OCI-LY1 (cell line): ENCODE measurements at regions not wholly inside any gene's neighbourhood (a gene's known extent, or its start where the extent isn't known, plus 50 kb on each side); places are given as distances from the start of the nearest gene placed in this dataset.

ENCODE experiments used
- H2AFZ ChIP-seq: fragments of 200-600 bp; sonication (generic), shearing (Covaris generic); 2 replicates; pipeline ENCODE4 v1.6.0; 2014; ENCODE audit warnings: antibody characterized with exemption, mild to moderate bottlenecking, low read length
- H3F3A ChIP-seq: fragments of 200-600 bp; sonication (generic), shearing (Covaris generic); 2 replicates; pipeline ENCODE4 v1.6.0; 2014; ENCODE audit warnings: mild to moderate bottlenecking, antibody characterized with exemption, low read length, moderate library complexity; ENCODE audit not compliant: insufficient read depth
- H3K27ac ChIP-seq: fragments of 200-600 bp; sonication (generic); 2 replicates; pipeline ENCODE4 v1.5.1; 2014; ENCODE audit warnings: low read length, mixed run types, mild to moderate bottlenecking, low read depth; ENCODE audit not compliant: poor library complexity, severe bottlenecking
- H3K27me3 ChIP-seq: fragments of 200-600 bp; sonication (generic); 2 replicates; pipeline ENCODE4 v1.6.0; 2014; ENCODE audit warnings: antibody characterized with exemption, mild to moderate bottlenecking, low read length, moderate library complexity; ENCODE audit not compliant: insufficient read depth
- H3K36me3 ChIP-seq: fragments of 200-600 bp; sonication (generic); 2 replicates; pipeline ENCODE4 v1.6.1; 2014; ENCODE audit warnings: mild to moderate bottlenecking, antibody characterized with exemption, low read length, moderate library complexity, mixed read lengths; ENCODE audit not compliant: insufficient read depth
- H3K4me1 ChIP-seq: fragments of 200-600 bp; sonication (generic); 2 replicates; pipeline ENCODE4 v1.5.1; 2014; ENCODE audit warnings: mild to moderate bottlenecking, low read length, moderate library complexity; ENCODE audit not compliant: insufficient read depth, severe bottlenecking
- H3K4me2 ChIP-seq: fragments of 200-600 bp; sonication (generic), shearing (Covaris generic); 2 replicates; pipeline ENCODE4 v1.6.1; 2014; ENCODE audit warnings: low read length
- H3K4me3 ChIP-seq: fragments of 200-600 bp; sonication (generic); 2 replicates; pipeline ENCODE4 v1.5.1; 2014; ENCODE audit warnings: low read length, low read depth, mild to moderate bottlenecking, mixed read lengths; ENCODE audit not compliant: poor library complexity, severe bottlenecking
- H3K79me2 ChIP-seq: fragments of 200-600 bp; shearing (Covaris generic); 2 replicates; pipeline ENCODE4 v1.6.1; 2016; ENCODE audit warnings: mixed run types, low read length, mixed read lengths; ENCODE audit not compliant: insufficient read depth
- H3K9ac ChIP-seq: fragments of 200-600 bp; sonication (generic), shearing (Covaris generic); 2 replicates; pipeline ENCODE4 v1.6.1; 2014; ENCODE audit warnings: mild to moderate bottlenecking, low read length, mixed read lengths
- H3K9me2 ChIP-seq: fragments of 200-600 bp; sonication (generic), shearing (Covaris generic); 2 replicates; pipeline ENCODE4 v1.6.1; 2014; ENCODE audit warnings: low read depth, mild to moderate bottlenecking, low read length, mixed read lengths
- H3K9me3 ChIP-seq: fragments of 200-600 bp; shearing (Covaris generic); 2 replicates; pipeline ENCODE4 v1.6.1; 2014; ENCODE audit warnings: low read length, mixed read lengths
- H4K20me1 ChIP-seq: fragments of 200-600 bp; sonication (generic), shearing (Covaris generic); 2 replicates; pipeline ENCODE4 v1.6.0; 2016; ENCODE audit warnings: mild to moderate bottlenecking, low read length; ENCODE audit not compliant: insufficient read depth
- EZH2 ChIP-seq: fragments of 200-600 bp; sonication (generic), shearing (Covaris generic); IDR thresholded peaks from 2 replicates; pipeline ENCODE4 v1.8.0; 2017; ENCODE audit warnings: borderline replicate concordance, mixed run types, mild to moderate bottlenecking, antibody characterized with exemption, low read length, moderate library complexity, mixed read lengths
- TF ChIP-seq, protein P1 (sequence below): fragments of 200-600 bp; sonication (generic), shearing (Covaris generic); IDR thresholded peaks from 2 replicates; pipeline ENCODE4 v1.5.1; 2017; ENCODE audit warnings: mild to moderate bottlenecking, antibody characterized with exemption, low read length, moderate library complexity, mixed read lengths

DNA sequence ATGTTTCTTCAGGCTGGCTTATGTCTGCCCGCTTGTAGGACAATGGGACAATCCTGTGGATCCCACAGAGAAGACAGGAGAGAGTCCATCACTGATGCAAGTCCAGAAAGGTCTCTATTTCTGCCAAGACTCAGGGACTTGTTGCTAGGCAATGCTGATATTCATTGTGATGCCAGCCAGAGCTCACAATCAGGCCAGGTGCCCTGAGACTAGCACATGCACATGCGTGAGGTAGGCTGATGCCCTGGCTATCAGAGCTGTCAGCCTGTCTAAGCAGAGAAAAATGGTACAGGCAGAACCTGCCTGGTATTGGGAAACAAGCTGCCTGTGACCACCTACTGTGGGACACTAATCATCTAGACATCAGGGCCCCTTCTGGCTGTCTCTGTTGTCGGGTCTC is 638.7 kb upstream of the TSPY4 start:
- H3K27me3 ChIP-seq, result no peaks in the 10 kb centered on the region
- no peaks in the 10 kb centered on the region for H3K9me2 ChIP-seq
- H3K36me3 ChIP-seq, result no peaks in the 10 kb centered on the region
- no peaks in the 10 kb centered on the region for H3K9me3 ChIP-seq
- H2AFZ ChIP-seq, result no peak overlapping the region
- H3K79me2 ChIP-seq, result no peaks in the 10 kb centered on the region
- TF ChIP-seq EZH2, result no peak
- TF ChIP-seq, protein P1, sequence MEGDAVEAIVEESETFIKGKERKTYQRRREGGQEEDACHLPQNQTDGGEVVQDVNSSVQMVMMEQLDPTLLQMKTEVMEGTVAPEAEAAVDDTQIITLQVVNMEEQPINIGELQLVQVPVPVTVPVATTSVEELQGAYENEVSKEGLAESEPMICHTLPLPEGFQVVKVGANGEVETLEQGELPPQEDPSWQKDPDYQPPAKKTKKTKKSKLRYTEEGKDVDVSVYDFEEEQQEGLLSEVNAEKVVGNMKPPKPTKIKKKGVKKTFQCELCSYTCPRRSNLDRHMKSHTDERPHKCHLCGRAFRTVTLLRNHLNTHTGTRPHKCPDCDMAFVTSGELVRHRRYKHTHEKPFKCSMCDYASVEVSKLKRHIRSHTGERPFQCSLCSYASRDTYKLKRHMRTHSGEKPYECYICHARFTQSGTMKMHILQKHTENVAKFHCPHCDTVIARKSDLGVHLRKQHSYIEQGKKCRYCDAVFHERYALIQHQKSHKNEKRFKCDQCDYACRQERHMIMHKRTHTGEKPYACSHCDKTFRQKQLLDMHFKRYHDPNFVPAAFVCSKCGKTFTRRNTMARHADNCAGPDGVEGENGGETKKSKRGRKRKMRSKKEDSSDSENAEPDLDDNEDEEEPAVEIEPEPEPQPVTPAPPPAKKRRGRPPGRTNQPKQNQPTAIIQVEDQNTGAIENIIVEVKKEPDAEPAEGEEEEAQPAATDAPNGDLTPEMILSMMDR, result no peak
- H3K4me1 ChIP-seq, result no peaks in the 10 kb centered on the region
- H3K4me3 ChIP-seq, result no peak overlapping the region
- H3F3A ChIP-seq, result no peaks in the 10 kb centered on the region
- H3K4me2 ChIP-seq, result no peak overlapping the region
- H3K9ac ChIP-seq, result no peak overlapping the region
- no peaks in the 10 kb centered on the region for H4K20me1 ChIP-seq
- H3K27ac ChIP-seq, result no peak overlapping the region

DNA sequence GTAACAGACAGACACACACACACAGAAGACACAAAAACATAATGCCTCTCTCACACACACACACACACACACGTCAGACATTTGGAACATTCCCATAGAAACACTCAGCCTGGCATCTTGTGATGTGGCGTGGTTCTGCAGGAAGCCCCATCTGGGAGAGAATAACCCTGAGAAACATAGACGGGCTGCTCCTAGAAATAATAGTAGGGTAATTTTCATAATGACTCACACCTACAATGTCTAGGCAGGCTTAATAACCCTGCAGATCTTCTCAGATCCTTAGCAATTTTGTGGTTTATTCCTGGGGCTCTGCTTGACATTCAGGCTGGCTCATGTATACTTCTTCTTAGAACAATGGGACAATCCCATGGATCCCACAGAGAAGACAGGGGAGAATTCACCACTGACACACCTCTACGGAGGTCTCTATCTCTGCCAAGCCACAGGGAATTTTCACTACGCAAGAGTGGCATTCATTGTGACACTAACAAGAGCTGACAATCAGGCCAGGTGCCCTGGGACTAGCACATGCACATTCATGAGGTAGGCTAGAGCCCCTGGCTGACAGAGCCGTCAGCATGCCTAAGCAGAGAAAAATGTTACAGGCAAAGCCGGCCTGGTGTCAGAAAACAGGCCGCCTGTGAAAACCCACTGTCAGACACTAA is 631.5 kb upstream of the TSPY4 start:
- Histone ChIP-seq H3K79me2 (no peaks in the 10 kb centered on the region), H3F3A (no peaks in the 10 kb centered on the region), H3K4me2 (no peak overlapping the region), H3K9me2 (no peaks in the 10 kb centered on the region), H3K27ac (no peak overlapping the region), H2AFZ (no peak overlapping the region), H4K20me1 (no peaks in the 10 kb centered on the region), H3K36me3 (no peaks in the 10 kb centered on the region), H3K4me3 (no peak overlapping the region), H3K9ac (no peak overlapping the region), H3K27me3 (no peaks in the 10 kb centered on the region), H3K4me1 (no peaks in the 10 kb centered on the region), H3K9me3 (no peaks in the 10 kb centered on the region)
- TF ChIP-seq, protein P1, result no peak

DNA sequence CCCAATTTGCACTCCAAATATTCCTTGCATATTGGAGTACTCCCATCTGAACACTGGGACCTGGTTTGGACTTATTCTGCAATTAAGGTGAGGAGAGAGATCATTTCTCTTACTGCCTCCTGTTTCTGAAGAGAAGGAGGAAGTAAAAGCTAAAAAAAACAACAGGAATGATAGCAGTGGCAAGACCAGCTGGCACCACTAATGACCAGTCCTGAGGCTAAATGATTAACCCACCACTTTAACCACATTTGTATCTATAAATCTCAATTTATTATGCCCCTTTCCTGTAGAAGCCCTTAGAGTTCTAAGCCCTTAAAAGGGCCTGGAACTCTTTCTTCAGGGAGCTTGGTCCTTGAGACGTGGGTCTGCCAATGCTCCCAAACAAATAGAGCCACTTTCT is 625.0 kb upstream of the TSPY4 start:
- no peaks in the 10 kb centered on the region for H3K36me3 ChIP-seq

More for the DNA sequence above, 625.0 kb upstream of the TSPY4 start:
- no peak overlapping the region for H2AFZ ChIP-seq
- no peaks in the 10 kb centered on the region for H3F3A ChIP-seq
- no peak overlapping the region for H3K4me3 ChIP-seq
- no peaks in the 10 kb centered on the region for H3K4me1 ChIP-seq
- no peaks in the 10 kb centered on the region for H3K27me3 ChIP-seq
- no peak overlapping the region for H3K27ac ChIP-seq
- no peak for TF ChIP-seq EZH2
- TF ChIP-seq, protein P1, result no peak
- no peaks in the 10 kb centered on the region for H3K9me3 ChIP-seq
- no peak overlapping the region for H3K9ac ChIP-seq
- no peaks in the 10 kb centered on the region for H3K79me2 ChIP-seq
- H3K4me2 ChIP-seq, result no peak overlapping the region
- no peaks in the 10 kb centered on the region for H3K9me2 ChIP-seq
- H4K20me1 ChIP-seq, result no peaks in the 10 kb centered on the region
